ENCODE measurements at regions not wholly inside any gene's neighbourhood (a gene's known extent, or its start where the extent isn't known, plus 50 kb on each side); places are given as distances from the start of the nearest gene placed in this dataset.

- TF ChIP-seq CTCF (conservative IDR thresholded peaks at IDR 0.05) (no peak), EZH2 (IDR thresholded peaks at IDR 0.05; ENCODE audit: low read depth) (no peak)
Measured at GRCh38 chr6:8278562-8278961, 156.8 kb downstream of the SLC35B3 start.
